ENCODE measurements at regions not wholly inside any gene's neighbourhood (a gene's known extent, or its start where the extent isn't known, plus 50 kb on each side); places are given as distances from the start of the nearest gene placed in this dataset.
"Not testable (repeated sequence)": the region's sequence is repeated elsewhere in the genome, so short reads cannot be mapped to it uniquely, and the experiment has no call there.

GRCh38 chr5:57429513-57430120 lies 53.0 kb downstream of the ACTBL2 start:
- no peaks in the 10 kb centered on the region for H3K4me1 ChIP-seq
- no peak overlapping the region for H3K4me2 ChIP-seq
- no peaks in the 10 kb centered on the region for H3K27me3 ChIP-seq
- H4K20me1 ChIP-seq: no peaks in the 10 kb centered on the region
- H3K36me3 ChIP-seq: no peaks in the 10 kb centered on the region
- TF ChIP-seq Cebpa-rat (IDR thresholded peaks at IDR 0.05): no peak
- H3K27ac ChIP-seq: no peak overlapping the region
- H3K9ac ChIP-seq: no peak overlapping the region
- peaks cover 4% of the 10 kb centered on the region; the same call in 1 of the 2 replicates for H3K9me3 ChIP-seq
- no peak overlapping the region for H3K4me3 ChIP-seq

GRCh38 chr5:57429021-57429420 lies 53.6 kb downstream of the ACTBL2 start:
- H3K27me3 ChIP-seq, H3K27ac ChIP-seq, H3K36me3 ChIP-seq, H3K9ac ChIP-seq, H4K20me1 ChIP-seq, H3K4me3 ChIP-seq, H3K4me1 ChIP-seq, H3K9me3 ChIP-seq, H3K4me2 ChIP-seq: not testable (repeated sequence)

- no peaks in the 10 kb centered on the region for H3K36me3 ChIP-seq
These were observed 59.6 kb downstream of the ACTBL2 start for GRCh38 chr5:57422993-57423392.

GRCh38 chr5:57422341-57422740 lies 60.3 kb downstream of the ACTBL2 start:
- Histone ChIP-seq H3K4me2 (no peak overlapping the region), H3K9me3 (peaks cover 12% of the 10 kb centered on the region), H3K27ac (no peak overlapping the region), H3K27me3 (no peaks in the 10 kb centered on the region), H3K36me3 (no peaks in the 10 kb centered on the region), H3K4me1 (no peaks in the 10 kb centered on the region), H3K4me3 (no peak overlapping the region), H4K20me1 (no peaks in the 10 kb centered on the region), H3K9ac (no peak overlapping the region)
- TF ChIP-seq Cebpa-rat (IDR thresholded peaks at IDR 0.05): no peak

More at GRCh38 chr5:57422993-57423392, 59.6 kb downstream of the ACTBL2 start:
- H3K9me3 ChIP-seq: peaks cover 12% of the 10 kb centered on the region
- no peaks in the 10 kb centered on the region for H3K27me3 ChIP-seq
- no peaks in the 10 kb centered on the region for H3K4me1 ChIP-seq
- no peak overlapping the region for H3K4me2 ChIP-seq
- no peak overlapping the region for H3K9ac ChIP-seq
- no peak overlapping the region for H3K27ac ChIP-seq
- no peaks in the 10 kb centered on the region for H4K20me1 ChIP-seq
- TF ChIP-seq Cebpa-rat (IDR thresholded peaks at IDR 0.05): no peak
- H3K4me3 ChIP-seq: no peak overlapping the region

- Histone ChIP-seq H3K4me2 (no peak overlapping the region), H3K4me3 (no peak overlapping the region), H3K9me3 (peaks cover 12% of the 10 kb centered on the region), H3K4me1 (no peaks in the 10 kb centered on the region), H3K36me3 (no peaks in the 10 kb centered on the region), H3K27me3 (no peaks in the 10 kb centered on the region), H3K27ac (no peak overlapping the region), H3K9ac (no peak overlapping the region), H4K20me1 (no peaks in the 10 kb centered on the region)
- TF ChIP-seq Cebpa-rat (IDR thresholded peaks at IDR 0.05): no peak
These were observed 61.8 kb downstream of the ACTBL2 start for GRCh38 chr5:57420801-57421200.

- no peaks in the 10 kb centered on the region for H3K36me3 ChIP-seq
- TF ChIP-seq Cebpa-rat (IDR thresholded peaks at IDR 0.05): no peak
These were observed 64.6 kb downstream of the ACTBL2 start for GRCh38 chr5:57417971-57418370.

GRCh38 chr5:57417320-57417719 lies 65.3 kb downstream of the ACTBL2 start:
- no peak overlapping the region for H3K9ac ChIP-seq

More at GRCh38 chr5:57417971-57418370, 64.6 kb downstream of the ACTBL2 start:
- no peak overlapping the region for H3K4me3 ChIP-seq
- no peak overlapping the region for H3K9ac ChIP-seq
- H4K20me1 ChIP-seq: no peaks in the 10 kb centered on the region
- H3K27ac ChIP-seq: no peak overlapping the region
- no peaks in the 10 kb centered on the region for H3K4me1 ChIP-seq
- H3K9me3 ChIP-seq: peaks cover 3% of the 10 kb centered on the region; the same call in 1 of the 2 replicates
- H3K4me2 ChIP-seq: no peak overlapping the region
- no peaks in the 10 kb centered on the region for H3K27me3 ChIP-seq

GRCh38 chr5:57416278-57416994 lies 66.2 kb downstream of the ACTBL2 start:
- Histone ChIP-seq H3K27ac (no peak overlapping the region), H3K9ac (no peak overlapping the region), H3K4me2 (no peak overlapping the region), H4K20me1 (no peaks in the 10 kb centered on the region), H3K4me3 (no peak overlapping the region), H3K36me3 (no peaks in the 10 kb centered on the region), H3K27me3 (no peaks in the 10 kb centered on the region), H3K9me3 (no peaks in the 10 kb centered on the region), H3K4me1 (no peaks in the 10 kb centered on the region)
- no peak for TF ChIP-seq Cebpa-rat (IDR thresholded peaks at IDR 0.05)

More at GRCh38 chr5:57417320-57417719, 65.3 kb downstream of the ACTBL2 start:
- H3K4me2 ChIP-seq: no peak overlapping the region
- no peaks in the 10 kb centered on the region for H3K27me3 ChIP-seq
- TF ChIP-seq Cebpa-rat (IDR thresholded peaks at IDR 0.05): no peak
- H3K36me3 ChIP-seq: no peaks in the 10 kb centered on the region
- no peaks in the 10 kb centered on the region for H3K9me3 ChIP-seq
- no peaks in the 10 kb centered on the region for H4K20me1 ChIP-seq
- no peak overlapping the region for H3K27ac ChIP-seq
- H3K4me1 ChIP-seq: no peaks in the 10 kb centered on the region
- H3K4me3 ChIP-seq: no peak overlapping the region

- H4K20me1 ChIP-seq: no peaks in the 10 kb centered on the region
- H3K27ac ChIP-seq: no peak overlapping the region
- H3K27me3 ChIP-seq: no peaks in the 10 kb centered on the region
- H3K4me2 ChIP-seq: no peak overlapping the region
- H3K9ac ChIP-seq: no peak overlapping the region
- no peaks in the 10 kb centered on the region for H3K36me3 ChIP-seq
- no peaks in the 10 kb centered on the region for H3K9me3 ChIP-seq
- H3K4me1 ChIP-seq: no peaks in the 10 kb centered on the region
- no peak overlapping the region for H3K4me3 ChIP-seq
- no peak for TF ChIP-seq Cebpa-rat (IDR thresholded peaks at IDR 0.05)
These were observed 67.8 kb downstream of the ACTBL2 start for GRCh38 chr5:57414857-57415256.

- no peak overlapping the region for H3K27ac ChIP-seq
- H3K4me2 ChIP-seq: no peak overlapping the region
- H3K9me3 ChIP-seq: no peaks in the 10 kb centered on the region
- H3K27me3 ChIP-seq: no peaks in the 10 kb centered on the region
- TF ChIP-seq Cebpa-rat (IDR thresholded peaks at IDR 0.05): no peak
- H3K4me3 ChIP-seq: no peak overlapping the region
- H3K9ac ChIP-seq: no peak overlapping the region
- no peaks in the 10 kb centered on the region for H3K36me3 ChIP-seq
- H4K20me1 ChIP-seq: no peaks in the 10 kb centered on the region
- H3K4me1 ChIP-seq: peaks cover 2% of the 10 kb centered on the region; the same call in 1 of the 2 replicates
These were observed 68.4 kb downstream of the ACTBL2 start for GRCh38 chr5:57414191-57414590.
